Trophoblast cell (in vitro differentiated cells and primary cell): ENCODE measurements at regions not wholly inside any gene's neighbourhood (a gene's known extent, or its start where the extent isn't known, plus 50 kb on each side); places are given as distances from the start of the nearest gene placed in this dataset.

Experiments
- DNase-seq, 2 donors: peaks; one replicate each; pipeline ENCODE4 v3.0.0-alpha.2; 2016
- H2AFZ ChIP-seq: 2 replicates; pipeline ENCODE4 v1.6.1; 2013; ENCODE audit warnings: low read length, moderate library complexity, mild to moderate bottlenecking; ENCODE audit not compliant: insufficient read depth, poor library complexity
- H2AK5ac ChIP-seq: 2 replicates; pipeline ENCODE4 v1.6.1; 2013; ENCODE audit warnings: mild to moderate bottlenecking, low read length
- H2BK120ac ChIP-seq: 2 replicates; pipeline ENCODE4 v1.6.1; 2013; ENCODE audit warnings: low read length, mild to moderate bottlenecking, moderate library complexity; ENCODE audit not compliant: insufficient read depth, poor library complexity
- H2BK12ac ChIP-seq: 2 replicates; pipeline ENCODE4 v1.6.1; 2013; ENCODE audit warnings: mild to moderate bottlenecking, low read length, moderate library complexity
- H2BK5ac ChIP-seq: 2 replicates; pipeline ENCODE4 v1.6.1; 2013; ENCODE audit warnings: low read length, low read depth, moderate library complexity, mild to moderate bottlenecking; ENCODE audit not compliant: poor library complexity
- H3K14ac ChIP-seq: 2 replicates; pipeline ENCODE4 v1.6.1; 2013; ENCODE audit warnings: mild to moderate bottlenecking, low read length
- H3K18ac ChIP-seq: 2 replicates; pipeline ENCODE4 v1.6.1; 2013; ENCODE audit warnings: mild to moderate bottlenecking, low read length
- H3K23ac ChIP-seq: 2 replicates; pipeline ENCODE4 v1.6.1; 2013; ENCODE audit warnings: low read length
- H3K27ac ChIP-seq: 2 replicates; pipeline ENCODE4 v1.5.1; 2013; ENCODE audit warnings: low read depth, mild to moderate bottlenecking, inconsistent platforms, low read length, moderate library complexity
- H3K27me3 ChIP-seq: 2 replicates; pipeline ENCODE4 v1.6.1; 2013; ENCODE audit warnings: inconsistent platforms, mild to moderate bottlenecking, low read length, moderate library complexity; ENCODE audit not compliant: insufficient read depth
- H3K36me3 ChIP-seq, 2 experiments: 1 replicate in 1 of 2; 2 replicates in 1 of 2; pipeline ENCODE4 v1.6.1; 2013; ENCODE audit warnings: low read length in 2 of 2, mild to moderate bottlenecking in 2 of 2, moderate library complexity in 1 of 2; ENCODE audit not compliant: insufficient read depth in 2 of 2, control insufficient read depth in 1 of 2
- H3K4ac ChIP-seq: 2 replicates; pipeline ENCODE4 v1.6.1; 2013; ENCODE audit warnings: low read depth, mild to moderate bottlenecking, low read length, moderate library complexity
- H3K4me1 ChIP-seq, 2 experiments: 1 replicate in 1 of 2; 2 replicates in 1 of 2; pipeline ENCODE4 v1.6.1; 2013; ENCODE audit warnings: low read length in 2 of 2, mild to moderate bottlenecking in 2 of 2, moderate library complexity in 1 of 2; ENCODE audit not compliant: insufficient read depth in 2 of 2, control insufficient read depth in 1 of 2
- H3K4me2 ChIP-seq: 2 replicates; pipeline ENCODE4 v1.6.1; 2013; ENCODE audit warnings: inconsistent platforms, mild to moderate bottlenecking, low read length, moderate library complexity
- H3K4me3 ChIP-seq: 2 replicates; pipeline ENCODE4 v1.5.1; 2013; ENCODE audit warnings: mild to moderate bottlenecking, low read depth, low read length, inconsistent platforms
- H3K79me1 ChIP-seq: one replicate; pipeline ENCODE4 v1.6.1; 2013; ENCODE audit warnings: low read length
- H3K79me2 ChIP-seq: 2 replicates; pipeline ENCODE4 v1.6.1; 2013; ENCODE audit warnings: low read length, mild to moderate bottlenecking; ENCODE audit not compliant: control insufficient read depth, insufficient read depth, poor library complexity
- H3K9ac ChIP-seq: 2 replicates; pipeline ENCODE4 v1.6.1; 2013; ENCODE audit warnings: mild to moderate bottlenecking, low read length
- H3K9me3 ChIP-seq: 2 replicates; pipeline ENCODE4 v1.6.1; 2013; ENCODE audit warnings: low read depth, mild to moderate bottlenecking, control low read depth, inconsistent platforms, low read length; ENCODE audit not compliant: insufficient read depth
- H4K12ac ChIP-seq: 2 replicates; pipeline ENCODE4 v1.6.1; 2013; ENCODE audit warnings: low read depth, mild to moderate bottlenecking, low read length, moderate library complexity
- H4K8ac ChIP-seq: 2 replicates; pipeline ENCODE4 v1.6.1; 2013; ENCODE audit warnings: low read depth, mild to moderate bottlenecking, low read length, moderate library complexity
- H4K91ac ChIP-seq: one replicate; pipeline ENCODE4 v1.6.1; 2013; ENCODE audit warnings: low read depth, mild to moderate bottlenecking, low read length, moderate library complexity
- WGBS: extraction: QIAGEN DNeasy Blood & Tissue Kit; methylation state at CpG from one replicate; pipeline ENCODE4 v1.1.7; 2013; ENCODE audit warnings: missing lambda C conversion rate; ENCODE audit not compliant: insufficient read length, insufficient coverage; ENCODE audit errors: extremely low coverage; 5-methylcytosine and 5-hydroxymethylcytosine counted together

GRCh38 chr6:85986681-85987080 lies 344.0 kb upstream of the SYNCRIP start:
- Histone ChIP-seq H2BK12ac (no peak overlapping the region), H3K14ac (no peak overlapping the region), H4K8ac (no peak overlapping the region), H3K4me3 (no peak overlapping the region), H3K4me2 (no peak overlapping the region), H2AFZ (no peak overlapping the region), H4K91ac (no peak overlapping the region), H3K23ac (no peak overlapping the region), H2AK5ac (no peak overlapping the region), H3K36me3 (no peaks in the 10 kb centered on the region), H3K4me1 (no peaks in the 10 kb centered on the region), H4K12ac (no peak overlapping the region), H3K9me3 (peaks cover 8% of the 10 kb centered on the region), H3K79me1 (no peaks in the 10 kb centered on the region), H3K27ac (no peak overlapping the region), H3K79me2 (no peaks in the 10 kb centered on the region), H3K9ac (no peak overlapping the region), H3K4ac (no peak overlapping the region), H2BK5ac (no peak overlapping the region), H3K18ac (no peak overlapping the region), H3K27me3 (no peaks in the 10 kb centered on the region), H2BK120ac (no peak overlapping the region)
- no peak for DNase-seq
- no CpG with 5 or more reads among the region's 2 CpGs for WGBS

GRCh38 chr6:85983032-85983659 lies 340.5 kb upstream of the SYNCRIP start:
- Histone ChIP-seq H4K12ac (no peak overlapping the region), H2BK5ac (no peak overlapping the region), H3K9me3 (peaks cover 7% of the 10 kb centered on the region), H4K91ac (no peak overlapping the region), H3K4ac (no peak overlapping the region), H2BK120ac (no peak overlapping the region), H3K4me3 (no peak overlapping the region), H2AK5ac (no peak overlapping the region), H4K8ac (no peak overlapping the region), H2BK12ac (no peak overlapping the region), H2AFZ (no peak overlapping the region), H3K9ac (no peak overlapping the region), H3K79me1 (no peaks in the 10 kb centered on the region), H3K27ac (no peak overlapping the region), H3K18ac (no peak overlapping the region), H3K4me1 (no peaks in the 10 kb centered on the region), H3K4me2 (no peak overlapping the region), H3K79me2 (no peaks in the 10 kb centered on the region), H3K23ac (no peak overlapping the region), H3K36me3 (no peaks in the 10 kb centered on the region), H3K14ac (no peak overlapping the region), H3K27me3 (no peaks in the 10 kb centered on the region)
- no peak for DNase-seq
- no CpG with 5 or more reads among the region's 2 CpGs for WGBS

DNA sequence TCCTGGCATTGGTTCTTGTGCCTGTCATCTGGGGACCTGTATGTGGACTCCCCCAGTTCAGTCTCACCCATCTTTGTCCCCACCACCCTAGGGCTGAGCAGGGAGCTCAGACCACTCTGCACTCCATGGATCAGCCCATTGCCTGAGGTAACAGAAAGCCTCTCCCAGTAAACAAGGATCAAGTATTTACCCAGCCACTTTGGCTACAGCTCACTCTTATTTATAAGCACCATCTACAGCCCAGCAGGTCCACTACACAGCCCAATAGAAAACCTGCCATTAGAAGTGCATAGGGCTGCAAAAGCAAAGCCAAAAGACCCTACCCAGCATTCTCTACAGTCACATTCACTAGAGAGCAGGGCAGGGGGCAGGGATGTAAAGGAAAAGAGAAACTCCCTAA lies 335.0 kb upstream of the SYNCRIP start:
- H3K4me1 ChIP-seq: no peaks in the 10 kb centered on the region
- H3K36me3 ChIP-seq: no peaks in the 10 kb centered on the region

DNA sequence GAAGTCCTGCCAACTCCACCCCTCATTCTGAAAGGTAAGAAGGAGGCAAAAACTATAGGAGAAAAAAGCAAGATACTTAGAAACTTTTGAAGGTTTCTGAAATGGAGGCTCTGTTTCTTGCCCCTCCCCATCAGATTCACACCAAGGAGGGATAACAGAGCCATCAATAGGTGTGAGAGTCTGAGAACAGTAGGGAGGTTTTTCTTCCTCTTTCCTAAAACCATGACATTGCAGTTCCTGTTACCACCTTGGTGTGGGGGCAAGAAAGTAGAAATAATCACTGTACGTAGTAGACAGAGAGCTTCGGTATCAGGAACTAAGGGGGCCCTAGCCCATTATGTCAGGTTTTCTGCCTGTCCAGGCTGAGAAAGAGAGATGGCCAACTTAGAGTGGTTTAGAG lies 333.3 kb upstream of the SYNCRIP start:
- Histone ChIP-seq H2AFZ (no peak overlapping the region), H3K4me3 (no peak overlapping the region), H2BK120ac (no peak overlapping the region), H3K4me2 (no peak overlapping the region), H2BK5ac (no peak overlapping the region), H3K9me3 (peaks cover 3% of the 10 kb centered on the region), H3K79me1 (no peaks in the 10 kb centered on the region), H2AK5ac (no peak overlapping the region), H4K91ac (no peak overlapping the region), H4K12ac (no peak overlapping the region), H3K4ac (no peak overlapping the region), H3K36me3 (no peaks in the 10 kb centered on the region), H3K23ac (no peak overlapping the region), H3K18ac (no peak overlapping the region), H4K8ac (no peak overlapping the region), H3K27ac (no peak overlapping the region), H3K79me2 (no peaks in the 10 kb centered on the region), H3K14ac (no peak overlapping the region), H3K9ac (no peak overlapping the region), H3K27me3 (no peaks in the 10 kb centered on the region), H2BK12ac (no peak overlapping the region), H3K4me1 (no peaks in the 10 kb centered on the region)
- no peak for DNase-seq
- no CpG with 5 or more reads among the region's 2 CpGs for WGBS

More for the DNA sequence above, 335.0 kb upstream of the SYNCRIP start:
- Histone ChIP-seq H2BK12ac (no peak overlapping the region), H4K91ac (no peak overlapping the region), H4K12ac (no peak overlapping the region), H2AK5ac (no peak overlapping the region), H2BK5ac (no peak overlapping the region), H2AFZ (no peak overlapping the region), H3K4me2 (no peak overlapping the region), H3K27ac (no peak overlapping the region), H2BK120ac (no peak overlapping the region), H3K27me3 (no peaks in the 10 kb centered on the region), H3K23ac (no peak overlapping the region), H3K79me1 (no peaks in the 10 kb centered on the region), H3K18ac (no peak overlapping the region), H3K9me3 (peaks cover 3% of the 10 kb centered on the region), H3K4me3 (no peak overlapping the region), H3K79me2 (no peaks in the 10 kb centered on the region), H3K9ac (no peak overlapping the region), H4K8ac (no peak overlapping the region), H3K4ac (no peak overlapping the region), H3K14ac (no peak overlapping the region)
- DNase-seq: no peak
